PC-3 (cell line): ENCODE measurements at regions not wholly inside any gene's neighbourhood (a gene's known extent, or its start where the extent isn't known, plus 50 kb on each side); places are given as distances from the start of the nearest gene placed in this dataset.

Experiments used
- ATAC-seq: fragments of 200-7000 bp; cut with Tn5 transposase; 2 replicates; pipeline ENCODE4 v1.9.1; 2020; ENCODE audit warnings: mild to moderate bottlenecking, moderate library complexity
- BruUV-seq: library from RNA; stranded (reverse); fragments of 400-500 nt; replicated peaks from 2 replicates; lab custom pipeline; 2021; lab: Mats Ljungman, UMichigan
- CTCF ChIA-PET: fragments of 300-600 bp; sonication (Branson Sonifier 250); formaldehyde crosslinking; loops from one replicate; lab custom pipeline; 2022; ENCODE audit warnings: antibody characterized with exemption; lab: Charles Lee
- POLR2A ChIA-PET: fragments of 300-600 bp; sonication (Branson Sonifier 250); formaldehyde crosslinking; loops from one replicate; lab custom pipeline; 2022; ENCODE audit warnings: antibody characterized with exemption; ENCODE audit not compliant: unreplicated experiment; lab: Charles Lee
- DNase-seq: peaks from one replicate; pipeline ENCODE4 v3.0.0-alpha.2; 2015
- H2AFZ ChIP-seq: fragments of 300-600 bp; sonication (generic); 2 replicates; pipeline ENCODE4 v1.6.0; 2016; ENCODE audit warnings: antibody characterized with exemption, low read length
- H3F3A ChIP-seq: fragments of 300-600 bp; sonication (generic); one replicate; pipeline ENCODE4 v1.6.0; 2017; ENCODE audit warnings: antibody characterized with exemption, low read length, control low read depth, mild to moderate bottlenecking; ENCODE audit not compliant: unreplicated experiment
- H3K27ac ChIP-seq: fragments of 300-600 bp; sonication (generic); 2 replicates; pipeline ENCODE4 v1.5.1; 2016; ENCODE audit warnings: mild to moderate bottlenecking, low read length
- H3K27me3 ChIP-seq: fragments of 300-600 bp; sonication (generic); 2 replicates; pipeline ENCODE4 v1.6.1; 2016; ENCODE audit warnings: low read length, mixed read lengths
- H3K36me3 ChIP-seq: fragments of 300-600 bp; sonication (generic); 2 replicates; pipeline ENCODE4 v1.6.1; 2016; ENCODE audit warnings: low read depth, mixed run types, low read length, mixed read lengths
- H3K4me1 ChIP-seq: fragments of 300-600 bp; sonication (generic); 2 replicates; pipeline ENCODE4 v1.5.1; 2016; ENCODE audit warnings: low read length; ENCODE audit not compliant: insufficient read depth
- H3K4me2 ChIP-seq: fragments of 300-600 bp; sonication (generic); 2 replicates; pipeline ENCODE4 v1.6.0; 2016; ENCODE audit warnings: low read length
- H3K4me3 ChIP-seq: fragments of 300-600 bp; sonication (generic); 2 replicates; pipeline ENCODE4 v1.5.1; 2016; ENCODE audit warnings: mild to moderate bottlenecking, low read length, mixed read lengths
- H3K79me2 ChIP-seq: fragments of 300-600 bp; sonication (generic); 2 replicates; pipeline ENCODE4 v1.6.1; 2017; ENCODE audit warnings: low read length, mixed read lengths
- H3K9ac ChIP-seq: fragments of 300-600 bp; sonication (generic); 2 replicates; pipeline ENCODE4 v1.6.0; 2016; ENCODE audit warnings: mild to moderate bottlenecking, low read length
- H3K9me2 ChIP-seq: fragments of 300-600 bp; sonication (generic); replicated peaks from 2 replicates; pipeline ENCODE4 v1.6.1; 2016; ENCODE audit warnings: mixed run types, low read length, mixed read lengths
- H3K9me3 ChIP-seq: fragments of 300-600 bp; sonication (generic); 2 replicates; pipeline ENCODE4 v1.6.1; 2016; ENCODE audit warnings: low read length, mixed read lengths
- H4K20me1 ChIP-seq: fragments of 300-600 bp; sonication (generic); 2 replicates; pipeline ENCODE4 v1.6.1; 2016; ENCODE audit warnings: low read length, mixed read lengths
- CTCF ChIP-seq: fragments of 300-600 bp; sonication (generic); conservative IDR thresholded peaks from 2 replicates; pipeline ENCODE4 v1.5.1; 2017; ENCODE audit warnings: antibody characterized with exemption, low read depth, mild to moderate bottlenecking, low read length
- EZH2 ChIP-seq: fragments of 300-600 bp; sonication (generic); IDR thresholded peaks from one replicate; pipeline ENCODE4 v1.6.1; 2017; ENCODE audit warnings: antibody characterized with exemption, mild to moderate bottlenecking, low read length; ENCODE audit not compliant: unreplicated experiment
- EZH2phosphoT487 ChIP-seq: fragments of 300-600 bp; sonication (generic); IDR thresholded peaks from 2 replicates; pipeline ENCODE4 v1.6.1; 2018; ENCODE audit warnings: mild to moderate bottlenecking, antibody characterized with exemption, low read length, borderline replicate concordance
- intact Hi-C: fragments of 100-400 bp; cut with micrococcal nuclease; formaldehyde crosslinking; loops from 2 replicates; pipeline ENCODE4 v1.9.0; 2023

GRCh38 chr13:52906122-52906903, 57.9 kb upstream of the PCDH8 start:
- Histone ChIP-seq H3K36me3 (no peaks in the 10 kb centered on the region), H3K27me3 (peaks cover 38% of the 10 kb centered on the region), H3K27ac (no peak overlapping the region), H3K4me3 (no peak overlapping the region), H4K20me1 (no peaks in the 10 kb centered on the region), H3K4me2 (no peak overlapping the region), H3K9me2 (no peaks in the 10 kb centered on the region), H3F3A (no peaks in the 10 kb centered on the region), H3K79me2 (no peaks in the 10 kb centered on the region), H2AFZ (no peak overlapping the region), H3K9me3 (no peaks in the 10 kb centered on the region), H3K4me1 (no peaks in the 10 kb centered on the region), H3K9ac (no peak overlapping the region)
- TF ChIP-seq EZH2phosphoT487 (no peak), CTCF (no peak), EZH2 (no peak)
- ATAC-seq (no peak), DNase-seq (no peak)
- intact Hi-C loops = no loop called here
- ChIA-PET POLR2A (no interaction called here), CTCF (no interaction called here)
- BruUV-seq = no TSS peak

GRCh38 chr13:52905701-52906100, 57.3 kb upstream of the PCDH8 start:
- no peaks in the 10 kb centered on the region for H3K36me3 ChIP-seq
- intact Hi-C loops = no loop called here
- ChIA-PET CTCF (no interaction called here), POLR2A (no interaction called here)
- no peak overlapping the region for H2AFZ ChIP-seq
- no TSS peak for BruUV-seq
- peaks cover 38% of the 10 kb centered on the region for H3K27me3 ChIP-seq
- H3K79me2 ChIP-seq = no peaks in the 10 kb centered on the region
- no peak overlapping the region for H3K4me2 ChIP-seq
- H3K9ac ChIP-seq = no peak overlapping the region
- TF ChIP-seq EZH2 (no peak), EZH2phosphoT487 (no peak), CTCF (no peak)
- no peaks in the 10 kb centered on the region for H3K9me3 ChIP-seq
- no peak overlapping the region for H3K4me3 ChIP-seq
- H3K4me1 ChIP-seq = no peaks in the 10 kb centered on the region
- no peaks in the 10 kb centered on the region for H3F3A ChIP-seq
- H3K27ac ChIP-seq = no peak overlapping the region
- no peaks in the 10 kb centered on the region for H4K20me1 ChIP-seq
- ATAC-seq = no peak
- no peaks in the 10 kb centered on the region for H3K9me2 ChIP-seq
- no peak for DNase-seq

- H3K4me2 ChIP-seq = no peak overlapping the region
- ATAC-seq (no peak), DNase-seq (no peak)
- intact Hi-C loops = no loop called here
- no peaks in the 10 kb centered on the region for H3K9me2 ChIP-seq
- no peaks in the 10 kb centered on the region for H3K4me1 ChIP-seq
- no peak overlapping the region for H3K9ac ChIP-seq
- no peaks in the 10 kb centered on the region for H3K9me3 ChIP-seq
- H4K20me1 ChIP-seq = no peaks in the 10 kb centered on the region
- H3F3A ChIP-seq = no peaks in the 10 kb centered on the region
- H3K36me3 ChIP-seq = no peaks in the 10 kb centered on the region
- no peak overlapping the region for H2AFZ ChIP-seq
- peaks cover 38% of the 10 kb centered on the region for H3K27me3 ChIP-seq
- no TSS peak for BruUV-seq
- H3K79me2 ChIP-seq = no peaks in the 10 kb centered on the region
- no peak for TF ChIP-seq EZH2phosphoT487
- TF ChIP-seq CTCF = no peak
- no peak for TF ChIP-seq EZH2
- POLR2A ChIA-PET = no interaction called here
- H3K27ac ChIP-seq = no peak overlapping the region
- H3K4me3 ChIP-seq = no peak overlapping the region
- CTCF ChIA-PET = no interaction called here
Measured at GRCh38 chr13:52903320-52903719, 54.9 kb upstream of the PCDH8 start.
